Natural killer cell (primary cell): ENCODE measurements at regions not wholly inside any gene's neighbourhood (a gene's known extent, or its start where the extent isn't known, plus 50 kb on each side); places are given as distances from the start of the nearest gene placed in this dataset.

Experiments used
- ATAC-seq, 3 donors: fragments of 150-1000 bp in 2 of 3; fragments of 200-7000 bp in 1 of 3; cut with Tn5 transposase; 1 replicate in 1 of 3; 2 replicates in 2 of 3; pipeline ENCODE4 v1.10.0; 2021; ENCODE audit warnings: mild to moderate bottlenecking in 2 of 3, moderate library complexity in 2 of 3
- DNase-seq, 2 donors: peaks; one replicate each; pipeline versions ENCODE4 v3.0.0 to v3.0.0-alpha.2; 2013 to 2021; ENCODE audit warnings: mixed read lengths in 1 of 2
- H3K27ac ChIP-seq: one replicate; pipeline ENCODE4 v1.5.1; 2013; ENCODE audit warnings: mild to moderate bottlenecking, low read length
- H3K27me3 ChIP-seq: one replicate; pipeline ENCODE4 v1.6.1; 2013; ENCODE audit warnings: low read length; ENCODE audit not compliant: control insufficient read depth, insufficient read depth
- H3K36me3 ChIP-seq: one replicate; pipeline ENCODE4 v1.6.1; 2013; ENCODE audit warnings: low read length; ENCODE audit not compliant: control insufficient read depth, insufficient read depth
- H3K4me1 ChIP-seq: one replicate; pipeline ENCODE4 v1.6.1; 2013; ENCODE audit warnings: low read length; ENCODE audit not compliant: control insufficient read depth, insufficient read depth
- H3K4me3 ChIP-seq: one replicate; pipeline ENCODE4 v1.5.1; 2013; ENCODE audit warnings: low read length
- H3K9me3 ChIP-seq: one replicate; pipeline ENCODE4 v1.6.1; 2013; ENCODE audit warnings: low read length; ENCODE audit not compliant: control insufficient read depth, insufficient read depth
- H3K27ac Mint-ChIP-seq, 2 donors: one replicate each; pipeline ENCODE4 v1.8.0; 2022; ENCODE audit warnings: mild to moderate bottlenecking in 2 of 2, mixed read lengths in 2 of 2, moderate library complexity in 1 of 2
- H3K27me3 Mint-ChIP-seq, 2 donors: one replicate each; pipeline ENCODE4 v1.8.0; 2022; ENCODE audit warnings: low read depth in 2 of 2, mixed read lengths in 2 of 2
- H3K36me3 Mint-ChIP-seq: one replicate; pipeline ENCODE4 v1.8.0; 2022; ENCODE audit warnings: mixed read lengths
- H3K4me1 Mint-ChIP-seq, 2 donors: one replicate each; pipeline ENCODE4 v1.8.0; 2022; ENCODE audit warnings: mixed read lengths in 2 of 2
- H3K4me3 Mint-ChIP-seq: one replicate; pipeline ENCODE4 v1.8.0; 2022; ENCODE audit warnings: mild to moderate bottlenecking, moderate library complexity, mixed read lengths
- H3K9me3 Mint-ChIP-seq, 2 donors: one replicate each; pipeline ENCODE4 v1.8.0; 2022; ENCODE audit warnings: mixed read lengths in 2 of 2
- CTCF ChIP-seq: fragments of 200-600 bp; IDR thresholded peaks from one replicate; pipeline ENCODE4 v1.8.0; 2022; ENCODE audit warnings: antibody characterized with exemption
- WGBS: methylation state at CpG from one replicate; pipeline ENCODE4 v1.1.7; 2013; ENCODE audit warnings: missing lambda C conversion rate; ENCODE audit not compliant: insufficient coverage; 5-methylcytosine and 5-hydroxymethylcytosine counted together
- intact Hi-C: fragments of 100-400 bp; cut with micrococcal nuclease; formaldehyde crosslinking; loops from one replicate; pipeline ENCODE4 v1.14.2; 2022

- no peaks in the 10 kb centered on the region for H3K27me3 ChIP-seq
- no peak overlapping the region for H3K27ac ChIP-seq
- Mint-ChIP-seq H3K4me1 (peaks cover 0 to 9% of the 10 kb centered on the region in 2 donors), H3K4me3 (no peak overlapping the region), H3K36me3 (no peaks in the 10 kb centered on the region), H3K9me3 (no peaks in the 10 kb centered on the region), H3K27me3 (peaks cover 5 to 10% of the 10 kb centered on the region in 2 donors), H3K27ac (no peak overlapping the region)
- no peaks in the 10 kb centered on the region for H3K9me3 ChIP-seq
- no peak for TF ChIP-seq CTCF
- peaks cover 8% of the 10 kb centered on the region for H3K4me1 ChIP-seq
- intact Hi-C loops, result loop anchor here (10.0 kb wide), 1 partner anchor 531 kb away; no protein-coding TSS in a partner anchor
- no peak overlapping the region for H3K4me3 ChIP-seq
- peak in 1 of 2 donors; percentile 67 for DNase-seq
- H3K36me3 ChIP-seq, result no peaks in the 10 kb centered on the region
- 13% methylated on average over 1 of the region's 1 CpG for WGBS
- no peak for ATAC-seq
Observed at GRCh38 chr3:102225407-102226132, 209.2 kb upstream of the ZPLD1 start.

GRCh38 chr3:102226463-102226862 lies 208.4 kb upstream of the ZPLD1 start:
- H3K4me1 ChIP-seq, result peaks cover 8% of the 10 kb centered on the region
- no peaks in the 10 kb centered on the region for H3K36me3 Mint-ChIP-seq
- ATAC-seq (no peak), DNase-seq (no peak)
- no peak overlapping the region for H3K4me3 Mint-ChIP-seq
- H3K36me3 ChIP-seq, result no peaks in the 10 kb centered on the region
- H3K4me1 Mint-ChIP-seq, result peaks cover 0 to 9% of the 10 kb centered on the region in 2 donors
- H3K27ac ChIP-seq, result no peak overlapping the region
- no peaks in the 10 kb centered on the region for H3K27me3 ChIP-seq
- H3K9me3 ChIP-seq, result no peaks in the 10 kb centered on the region
- H3K4me3 ChIP-seq, result no peak overlapping the region
- intact Hi-C loops, result loop anchor here (10.0 kb wide), 1 partner anchor 532 kb away; no protein-coding TSS in a partner anchor
- WGBS, result no CpG with 5 or more reads among the region's 1 CpG
- H3K27ac Mint-ChIP-seq, result no peak overlapping the region
- peaks cover 5 to 10% of the 10 kb centered on the region in 2 donors for H3K27me3 Mint-ChIP-seq
- TF ChIP-seq CTCF, result no peak
- H3K9me3 Mint-ChIP-seq, result no peaks in the 10 kb centered on the region

GRCh38 chr3:102229062-102229655 lies 205.7 kb upstream of the ZPLD1 start:
- H3K27ac Mint-ChIP-seq, result no peak overlapping the region
- no peaks in the 10 kb centered on the region for H3K4me1 Mint-ChIP-seq

More at GRCh38 chr3:102229062-102229655, 205.7 kb upstream of the ZPLD1 start:
- Histone ChIP-seq H3K27me3 (no peaks in the 10 kb centered on the region), H3K27ac (no peak overlapping the region), H3K4me3 (no peak overlapping the region), H3K36me3 (no peaks in the 10 kb centered on the region), H3K9me3 (no peaks in the 10 kb centered on the region), H3K4me1 (peaks cover 3% of the 10 kb centered on the region)
- 30% methylated on average over 7 of the region's 7 CpGs for WGBS
- intact Hi-C loops, result loop anchor here (2.0 to 10.0 kb wide), 2 partner anchors 426 to 534 kb away; no protein-coding TSS in a partner anchor
- peak; percentile 86 for TF ChIP-seq CTCF
- Mint-ChIP-seq H3K4me3 (no peak overlapping the region), H3K9me3 (no peaks in the 10 kb centered on the region), H3K27me3 (peaks cover 2 to 10% of the 10 kb centered on the region in 2 donors), H3K36me3 (no peaks in the 10 kb centered on the region)
- ATAC-seq (peak; percentile 90 to 94 (median 93)), DNase-seq (peak; percentile 64 to 89)
